ENCODE measurements at regions not wholly inside any gene's neighbourhood (a gene's known extent, or its start where the extent isn't known, plus 50 kb on each side); places are given as distances from the start of the nearest gene placed in this dataset.

DNA sequence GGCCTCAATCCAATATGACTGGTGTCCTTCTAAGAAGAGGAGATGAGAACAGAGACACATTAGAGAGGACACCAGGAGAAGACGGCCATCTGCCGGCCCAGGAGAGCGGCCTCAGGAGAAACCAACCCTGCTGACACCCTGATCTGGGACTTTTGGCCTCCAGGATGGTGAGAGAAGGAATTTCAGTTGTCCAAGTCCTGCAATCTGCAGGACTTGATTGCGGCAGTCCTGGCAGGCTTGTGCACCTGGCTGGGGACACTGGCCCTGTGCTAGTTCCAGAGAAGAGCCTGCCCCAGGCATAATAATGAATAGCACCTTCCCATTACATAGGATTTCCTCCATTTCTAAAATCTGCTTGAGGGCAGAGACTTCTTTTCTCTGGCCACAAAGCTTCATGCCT is 409.9 kb upstream of the SHH start:
- DNase-seq (ENCODE audit: low spot score) = no peak

GRCh38 chr7:156220701-156221100 is 408.4 kb upstream of the SHH start:
- DNase-seq (ENCODE audit: low spot score) = no peak

DNA sequence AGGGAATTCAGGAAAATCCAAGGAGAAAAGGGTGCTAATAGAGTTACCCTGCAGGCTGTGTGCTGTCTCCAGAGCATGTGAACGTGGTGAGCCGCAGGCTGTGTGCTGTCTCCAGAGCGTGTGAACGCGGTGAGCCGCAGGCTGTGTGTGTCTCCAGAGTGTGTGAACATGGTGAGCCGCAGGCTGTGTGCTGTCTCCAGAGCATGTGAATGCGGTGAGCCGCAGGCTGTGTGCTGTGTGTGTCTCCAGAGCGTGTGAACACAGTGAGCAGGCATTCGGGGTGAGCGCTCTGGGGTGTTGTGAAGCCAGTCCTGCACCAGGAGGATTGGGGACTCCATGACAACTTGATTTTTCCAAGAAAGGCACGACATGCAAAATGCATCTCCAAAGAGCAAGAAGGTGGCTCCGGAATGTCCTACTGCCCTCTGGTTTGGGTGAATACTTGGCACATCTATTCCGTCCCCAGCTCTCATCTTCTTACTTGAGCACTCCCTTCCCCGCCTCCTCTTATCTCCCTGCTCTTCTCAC is 407.9 kb upstream of the SHH start:
- DNase-seq (ENCODE audit: low spot score) = no peak

- no peak for DNase-seq (ENCODE audit: low spot score)
Measured at GRCh38 chr7:156219307-156220077, 407.2 kb upstream of the SHH start.

- DNase-seq (ENCODE audit: low spot score) = no peak
Measured at GRCh38 chr7:156218544-156219306, 406.5 kb upstream of the SHH start.

DNA sequence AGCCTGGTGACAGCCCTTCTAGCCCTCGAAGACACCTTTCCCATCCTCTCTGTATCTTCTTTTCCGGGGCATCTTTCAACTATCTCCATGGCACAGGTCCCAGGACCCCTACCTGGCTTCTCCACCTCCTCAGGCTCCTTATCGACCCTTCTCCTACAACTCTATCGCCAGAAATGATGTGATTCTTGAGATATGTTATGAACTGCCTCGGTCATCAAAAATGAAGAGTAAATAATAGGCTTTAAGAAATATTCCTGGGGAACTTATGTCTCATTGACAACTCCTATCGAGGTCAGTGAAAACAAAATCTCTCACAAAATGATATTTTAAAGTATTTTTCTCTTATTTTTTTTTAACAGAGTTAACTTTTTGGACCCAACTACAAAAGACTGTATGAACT is 405.5 kb upstream of the SHH start:
- no peak for DNase-seq (ENCODE audit: low spot score)

DNA sequence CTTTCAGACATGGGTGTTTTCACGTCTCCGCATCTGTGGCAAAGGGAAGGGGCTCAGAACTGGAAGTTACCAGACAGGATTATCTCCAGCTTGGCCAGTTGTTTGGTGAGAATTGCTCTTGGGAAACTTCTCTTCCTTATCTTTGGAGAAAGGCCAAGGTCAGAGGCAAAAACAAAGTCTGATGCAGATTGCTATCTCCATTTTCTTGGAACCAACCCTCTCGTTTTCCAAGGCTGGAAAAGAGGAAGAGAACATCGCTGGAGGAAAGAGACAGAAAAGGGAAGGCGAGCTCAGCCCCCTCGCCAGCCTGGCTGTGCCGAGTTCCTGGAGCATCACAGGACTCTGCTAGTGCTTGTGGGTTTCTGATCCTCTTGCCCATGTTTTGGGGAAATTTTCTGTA is 396.8 kb upstream of the SHH start:
- no peak for DNase-seq (ENCODE audit: low spot score)

DNA sequence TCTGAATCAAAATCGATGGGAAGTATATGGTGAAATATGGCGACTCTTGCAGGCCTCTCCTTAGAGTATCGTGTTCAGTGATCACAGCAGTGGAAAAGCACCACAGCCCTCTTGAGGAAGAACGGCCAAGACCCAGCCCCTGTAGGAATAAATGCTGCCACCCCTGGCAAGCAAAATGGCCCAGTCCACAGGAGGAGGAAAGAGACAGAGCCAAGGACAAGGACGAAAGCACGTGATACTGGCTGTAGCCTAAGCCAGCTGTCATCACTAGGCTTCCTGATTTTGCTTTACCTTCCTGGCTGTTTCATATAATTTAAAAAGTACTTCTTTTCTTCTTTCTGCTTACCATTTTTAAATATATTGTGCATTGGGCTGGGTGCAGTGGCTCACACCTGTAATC is 395.0 kb upstream of the SHH start:
- no peak for DNase-seq (ENCODE audit: low spot score)

- no peak for DNase-seq (ENCODE audit: low spot score)
Measured at GRCh38 chr7:156206174-156206573, 393.9 kb upstream of the SHH start.

- DNase-seq (ENCODE audit: low spot score) = no peak
Measured at GRCh38 chr7:156204820-156205219, 392.6 kb upstream of the SHH start.

GRCh38 chr7:156203923-156204322 is 391.7 kb upstream of the SHH start:
- DNase-seq (ENCODE audit: low spot score) = no peak

DNA sequence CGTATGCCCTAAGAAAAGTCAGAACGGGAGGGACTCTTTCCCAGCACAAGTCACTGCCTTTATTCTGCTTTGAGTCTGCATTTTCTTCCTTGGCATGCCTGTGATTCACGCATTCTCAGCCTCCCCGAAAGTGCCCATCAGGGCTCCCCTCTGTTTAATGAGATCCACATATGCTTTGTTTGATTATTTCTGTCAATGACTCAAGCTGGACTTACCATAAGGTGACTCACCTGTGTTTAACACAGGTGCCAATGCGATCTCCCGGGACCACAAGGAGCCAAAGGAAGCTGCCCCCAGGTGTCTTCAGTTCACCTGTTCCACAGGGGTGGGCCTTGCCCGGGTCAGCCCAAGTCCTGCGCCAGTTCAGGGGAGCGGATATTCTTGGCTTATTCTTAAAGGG is 386.0 kb upstream of the SHH start:
- no peak for DNase-seq (ENCODE audit: low spot score)

GRCh38 chr7:156196649-156197048 is 384.4 kb upstream of the SHH start:
- DNase-seq (ENCODE audit: low spot score) = no peak

GRCh38 chr7:156195276-156195675 is 383.0 kb upstream of the SHH start:
- DNase-seq (ENCODE audit: low spot score) = no peak

- DNase-seq (ENCODE audit: low spot score) = no peak
Measured at GRCh38 chr7:156194813-156195212, 382.6 kb upstream of the SHH start.

- DNase-seq (ENCODE audit: low spot score) = no peak
Measured at GRCh38 chr7:156192921-156193320, 380.7 kb upstream of the SHH start.

- no peak for DNase-seq (ENCODE audit: low spot score)
Measured at GRCh38 chr7:156191090-156191489, 378.8 kb upstream of the SHH start.

- no peak for DNase-seq (ENCODE audit: low spot score)
Measured at GRCh38 chr7:156185076-156185475, 372.8 kb upstream of the SHH start.

DNA sequence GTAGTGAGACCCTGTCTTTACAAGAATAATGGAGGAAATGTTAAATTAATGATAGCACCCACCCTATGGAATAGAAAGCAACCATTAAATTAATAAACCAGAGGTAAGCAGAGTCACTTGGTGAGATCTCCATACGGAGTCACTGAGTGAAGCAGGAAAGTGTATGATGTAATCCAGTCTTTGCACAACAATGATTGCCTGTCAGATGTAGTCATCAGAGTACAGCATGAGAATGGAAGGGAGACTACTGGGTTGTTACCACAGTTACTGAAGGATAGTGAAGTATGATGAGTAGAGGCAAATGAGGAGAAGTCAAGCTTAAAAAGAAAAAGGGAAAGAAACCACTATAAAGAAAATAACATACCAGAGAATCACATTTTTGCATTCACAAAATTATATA is 371.9 kb upstream of the SHH start:
- DNase-seq (ENCODE audit: low spot score) = no peak

- no peak for DNase-seq (ENCODE audit: low spot score)
Measured at GRCh38 chr7:156180451-156181229, 368.4 kb upstream of the SHH start.

DNA sequence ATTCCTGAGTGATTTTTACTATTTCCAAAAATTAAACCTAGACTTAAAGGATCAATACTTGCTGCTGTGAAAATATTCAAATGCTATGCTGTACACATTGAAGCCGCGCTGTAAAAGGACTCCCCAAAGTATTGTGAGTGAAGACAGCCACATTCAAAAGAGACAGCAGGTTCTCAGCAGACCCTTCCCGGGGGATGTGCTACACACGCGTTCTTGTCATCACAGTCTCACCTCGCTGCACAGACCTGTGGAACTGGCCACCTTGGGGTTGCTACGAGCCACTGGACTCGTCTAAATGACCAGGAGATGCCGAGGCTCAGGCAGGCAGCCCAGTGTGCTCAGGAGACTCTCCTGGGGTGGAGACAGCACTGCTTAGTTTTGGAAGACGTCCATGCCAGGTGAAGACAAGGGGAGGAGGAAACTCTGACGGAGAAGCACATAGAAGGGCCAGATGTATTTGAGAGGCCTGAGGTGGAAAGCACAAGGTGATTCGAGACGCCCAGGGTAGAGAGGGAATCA is 367.7 kb upstream of the SHH start:
- no peak for DNase-seq (ENCODE audit: low spot score)

- no peak for DNase-seq (ENCODE audit: low spot score)
Measured at GRCh38 chr7:156178857-156179256, 366.6 kb upstream of the SHH start.

All from globus pallidus (tissue), 1 donor.